Peyer's patch (tissue), 4 donors: ENCODE measurements at regions not wholly inside any gene's neighbourhood (a gene's known extent, or its start where the extent isn't known, plus 50 kb on each side); places are given as distances from the start of the nearest gene placed in this dataset.

ENCODE experiments used
- CTCF ChIP-seq, 6 experiments: fragments of 450-650 bp in 4 of 6; fragments of 200-600 bp in 2 of 6; sonication (generic) in 1 of 6; IDR thresholded peaks; one replicate each; pipeline ENCODE4 v1.5.1; 2017 to 2019; ENCODE audit warnings: antibody characterized with exemption in 6 of 6, mild to moderate bottlenecking in 3 of 6, moderate library complexity in 1 of 6
- POLR2A ChIP-seq, 2 donors: fragments of 450-650 bp; IDR thresholded peaks; one replicate each; pipeline ENCODE4 v1.5.1; 2017; ENCODE audit warnings: antibody characterized with exemption in 2 of 2, mild to moderate bottlenecking in 2 of 2, moderate library complexity in 2 of 2

GRCh38 chr11:19338375-19338774 is 97.6 kb upstream of the E2F8 start:
- TF ChIP-seq CTCF (IDR thresholded peaks at IDR 0.05) (no peak), POLR2A (IDR thresholded peaks at IDR 0.05) (no peak)
